H1 (cell line): ENCODE measurements at regions not wholly inside any gene's neighbourhood (a gene's known extent, or its start where the extent isn't known, plus 50 kb on each side); places are given as distances from the start of the nearest gene placed in this dataset.

ENCODE experiments used
- CTCF ChIA-PET: fragments of 300-600 bp; sonication (Branson Sonifier 250); formaldehyde crosslinking; loops from one replicate; lab custom pipeline; 2021; ENCODE audit not compliant: partially characterized antibody; lab: Charles Lee
- POLR2A ChIA-PET: fragments of 300-600 bp; sonication (Branson Sonifier 250); formaldehyde crosslinking; loops from one replicate; lab custom pipeline; 2021; ENCODE audit warnings: inconsistent platforms; ENCODE audit not compliant: partially characterized antibody; lab: Charles Lee
- DNase-seq, 2 experiments: peaks; one replicate each; pipeline versions ENCODE4 v3.0.0 to v3.0.0-alpha.2; 2010 to 2022; ENCODE audit warnings: low spot score in 2 of 2, low read depth in 1 of 2, mixed read lengths in 1 of 2
- FAIRE-seq: peaks from 2 replicates; lab custom pipeline; 2011; peaks lifted over from hg19 to GRCh38; lab: Jason Lieb, UNC
- H2AFZ ChIP-seq: 2 replicates; pipeline ENCODE4 v1.8.1; 2012; ENCODE audit warnings: low read length, inconsistent platforms
- H2AK5ac ChIP-seq: 2 replicates; pipeline ENCODE4 v1.6.1; 2013; ENCODE audit warnings: low read depth, low read length
- H2BK120ac ChIP-seq: replicated peaks from 2 replicates; pipeline ENCODE3; 2013; ENCODE audit warnings: low read depth, low read length, inconsistent platforms
- H2BK12ac ChIP-seq: 2 replicates; pipeline ENCODE4 v1.6.1; 2013; ENCODE audit warnings: low read depth, low read length
- H2BK15ac ChIP-seq: 2 replicates; pipeline ENCODE4 v1.6.1; 2013; ENCODE audit warnings: low read length
- H2BK20ac ChIP-seq: 2 replicates; pipeline ENCODE4 v1.6.1; 2013; ENCODE audit warnings: low read length
- H2BK5ac ChIP-seq: 2 replicates; pipeline ENCODE4 v1.6.1; 2013; ENCODE audit warnings: low read depth, low read length
- H3K14ac ChIP-seq: 2 replicates; pipeline ENCODE4 v1.6.1; 2013; ENCODE audit warnings: inconsistent platforms; ENCODE audit not compliant: insufficient read length
- H3K18ac ChIP-seq: 2 replicates; pipeline ENCODE4 v1.6.1; 2013; ENCODE audit warnings: low read length; ENCODE audit errors: extremely low read depth
- H3K23ac ChIP-seq: 2 replicates; pipeline ENCODE4 v1.6.1; 2013; ENCODE audit warnings: inconsistent platforms; ENCODE audit not compliant: insufficient read length
- H3K23me2 ChIP-seq: 2 replicates; pipeline ENCODE4 v1.6.1; 2013; ENCODE audit warnings: low read depth, low read length
- H3K27ac ChIP-seq: 2 replicates; pipeline ENCODE4 v1.6.1; 2011; ENCODE audit warnings: low read depth, low read length, inconsistent platforms
- H3K27me3 ChIP-seq, 4 experiments: replicated peaks in 1 of 4; 1 replicate in 1 of 4; 2 replicates in 3 of 4; pipeline versions ENCODE4 v1.6.1 to v1.8.1; 2011 to 2013; ENCODE audit warnings: low read length in 3 of 4, mild to moderate bottlenecking in 3 of 4, inconsistent platforms in 2 of 4, mixed read lengths in 2 of 4, moderate library complexity in 1 of 4; ENCODE audit not compliant: control insufficient read depth in 3 of 4, insufficient read depth in 3 of 4; ENCODE audit errors: extremely low read depth in 1 of 4
- H3K36me3 ChIP-seq, 4 experiments: 2 replicates each; pipeline versions ENCODE4 v1.6.1 to v1.8.1; 2011 to 2013; ENCODE audit warnings: mild to moderate bottlenecking in 4 of 4, low read length in 3 of 4, moderate library complexity in 2 of 4, control low read depth in 1 of 4, inconsistent platforms in 1 of 4; ENCODE audit not compliant: insufficient read depth in 4 of 4, control insufficient read depth in 2 of 4
- H3K4ac ChIP-seq: replicated peaks from 2 replicates; pipeline ENCODE3; 2013; ENCODE audit warnings: low read length, low read depth, mixed read lengths, inconsistent platforms; ENCODE audit not compliant: insufficient read length
- H3K4me1 ChIP-seq, 4 experiments: replicated peaks in 1 of 4; 1 replicate in 1 of 4; 2 replicates in 3 of 4; pipeline versions ENCODE4 v1.6.1 to v1.8.1; 2011 to 2013; ENCODE audit warnings: low read length in 3 of 4, inconsistent platforms in 2 of 4, mixed read lengths in 1 of 4; ENCODE audit not compliant: insufficient read depth in 4 of 4, control insufficient read depth in 3 of 4
- H3K4me2 ChIP-seq, 2 experiments: 2 replicates each; pipeline versions ENCODE4 v1.6.1 to v1.8.1; 2011 to 2013; ENCODE audit warnings: low read depth in 2 of 2, low read length in 2 of 2, control low read depth in 1 of 2, inconsistent platforms in 1 of 2, mild to moderate bottlenecking in 1 of 2; ENCODE audit not compliant: insufficient read depth in 1 of 2
- H3K4me3 ChIP-seq, 4 experiments: fragments of 200-600, 300-600 bp in 1 of 4; sonication (generic), shearing (Covaris generic), sonication (Bioruptor Twin) in 1 of 4; 2 replicates each; pipeline versions ENCODE4 v1.5.1 to v1.8.1; 2011 to 2016; ENCODE audit warnings: low read length in 4 of 4, low read depth in 3 of 4, control low read depth in 2 of 4, inconsistent platforms in 2 of 4, mild to moderate bottlenecking in 2 of 4, mixed read lengths in 1 of 4, moderate library complexity in 1 of 4; ENCODE audit not compliant: insufficient read depth in 2 of 4; ENCODE audit errors: extremely low read depth in 1 of 4
- H3K56ac ChIP-seq: replicated peaks from 2 replicates; pipeline ENCODE3; 2013; ENCODE audit warnings: low read depth, mild to moderate bottlenecking, mixed read lengths, low read length, inconsistent platforms; ENCODE audit not compliant: insufficient read length
- H3K79me1 ChIP-seq: 2 replicates; pipeline ENCODE4 v1.6.1; 2013; ENCODE audit warnings: low read depth, low read length, control low read depth
- H3K79me2 ChIP-seq, 2 experiments: 2 replicates each; pipeline versions ENCODE4 v1.6.1 to v1.8.1; 2012 to 2013; ENCODE audit warnings: low read length in 2 of 2, mild to moderate bottlenecking in 2 of 2, inconsistent platforms in 1 of 2; ENCODE audit not compliant: insufficient read depth in 2 of 2, control insufficient read depth in 1 of 2
- H3K9ac ChIP-seq, 4 experiments: replicated peaks in 1 of 4; 1 replicate in 1 of 4; 2 replicates in 3 of 4; pipeline versions ENCODE4 v1.6.1 to v1.8.1; 2011 to 2013; ENCODE audit warnings: low read depth in 3 of 4, low read length in 3 of 4, control low read depth in 2 of 4, mild to moderate bottlenecking in 2 of 4, moderate library complexity in 2 of 4, inconsistent platforms in 1 of 4; ENCODE audit errors: extremely low read depth in 1 of 4
- H3K9me3 ChIP-seq, 2 experiments: 2 replicates each; pipeline versions ENCODE4 v1.6.1 to v1.8.1; 2012 to 2013; ENCODE audit warnings: mild to moderate bottlenecking in 2 of 2, moderate library complexity in 2 of 2, control low read depth in 1 of 2, inconsistent platforms in 1 of 2, low read depth in 1 of 2, low read length in 1 of 2, mixed read lengths in 1 of 2; ENCODE audit not compliant: insufficient read depth in 2 of 2
- H4K20me1 ChIP-seq, 2 experiments: replicated peaks in 1 of 2; 2 replicates each; pipeline versions ENCODE3 to v1.8.1; 2011 to 2013; ENCODE audit warnings: inconsistent platforms in 2 of 2, low read length in 2 of 2, mild to moderate bottlenecking in 1 of 2; ENCODE audit not compliant: insufficient read depth in 2 of 2, control insufficient read depth in 1 of 2
- H4K5ac ChIP-seq: 2 replicates; pipeline ENCODE4 v1.6.1; 2013; ENCODE audit warnings: low read length, low read depth, mixed read lengths, inconsistent platforms; ENCODE audit not compliant: insufficient read length
- H4K8ac ChIP-seq: 2 replicates; pipeline ENCODE4 v1.8.0; 2013; ENCODE audit warnings: mild to moderate bottlenecking, moderate library complexity, low read length, inconsistent platforms; ENCODE audit not compliant: insufficient read depth; ENCODE audit errors: extremely low read depth
- H4K91ac ChIP-seq: replicated peaks from 2 replicates; pipeline ENCODE3; 2013; ENCODE audit warnings: low read length, mixed read lengths, inconsistent platforms; ENCODE audit not compliant: insufficient read length
- HDAC2 ChIP-seq, 2 experiments: fragments of 300-600 bp in 1 of 2; sonication (generic) in 1 of 2; IDR thresholded peaks; 2 replicates each; pipeline ENCODE4 v1.6.1; 2011 to 2012; ENCODE audit warnings: low read depth in 2 of 2, low read length in 2 of 2, mild to moderate bottlenecking in 2 of 2, moderate library complexity in 2 of 2, borderline replicate concordance in 1 of 2, inconsistent platforms in 1 of 2
- WGBS, 2 experiments: shearing (Covaris generic) in 1 of 2; methylation state at CpG; one replicate each; pipeline versions ENCODE4 v1.1.6 to v1.1.7; 2013 to 2015; ENCODE audit warnings: low lambda C conversion rate in 2 of 2, mixed read lengths in 2 of 2, inconsistent platforms in 1 of 2, low coverage in 1 of 2, missing lambda C conversion rate in 1 of 2; ENCODE audit not compliant: insufficient replicate concordance in 2 of 2, insufficient coverage in 1 of 2, insufficient read length in 1 of 2; ENCODE audit errors: extremely low coverage in 1 of 2, missing lambda C conversion rate in 1 of 2; 5-methylcytosine and 5-hydroxymethylcytosine counted together

DNA sequence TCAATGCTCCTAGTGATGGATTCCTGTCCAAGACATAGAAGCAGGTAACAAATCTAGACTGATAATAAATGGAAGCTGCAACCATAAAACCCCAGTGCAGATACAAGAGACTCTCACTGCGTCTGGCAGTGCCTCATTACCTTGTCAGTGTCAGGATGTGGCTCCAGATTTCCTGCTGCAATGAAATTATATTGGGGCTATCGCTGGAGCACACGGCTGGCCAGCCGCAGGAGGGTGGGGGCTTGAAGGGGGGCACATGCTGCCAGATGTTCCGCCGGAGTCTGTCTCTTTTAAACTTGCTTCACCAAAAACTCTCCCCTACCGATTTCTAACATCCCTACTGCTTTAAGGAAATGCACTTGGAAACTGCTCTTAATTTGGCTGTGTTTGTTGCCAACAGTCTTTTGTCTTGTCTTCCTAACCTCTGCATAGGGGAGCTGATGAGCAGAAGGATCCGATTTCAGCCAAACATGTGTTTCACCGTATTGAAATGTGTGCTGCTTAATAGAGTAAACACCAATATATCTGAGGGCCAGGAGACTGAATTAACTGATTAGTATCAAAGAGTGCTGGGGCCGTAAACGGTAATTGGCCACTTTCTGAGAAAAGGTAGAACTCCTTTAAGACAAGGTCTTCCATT, 102.2 kb upstream of the EXOC2 start:
- Histone ChIP-seq H2AFZ (peak overlapping the region; percentile 69), H3K27ac (no peak overlapping the region), H3K56ac (no peak overlapping the region), H3K36me3 (no peaks in the 10 kb centered on the region), H3K27me3 (no peaks in the 10 kb centered on the region), H3K9ac (no peak overlapping the region), H3K4me3 (no peak overlapping the region), H4K20me1 (no peaks in the 10 kb centered on the region), H3K4me1 (peaks cover 0 to 10% (median 7%) of the 10 kb centered on the region in 4 experiments; a peak in 4 of 7 replicates), H2BK15ac (no peak overlapping the region), H3K4ac (no peak overlapping the region), H2BK12ac (no peak overlapping the region), H4K5ac (no peak overlapping the region), H3K14ac (no peak overlapping the region), H2BK120ac (no peak overlapping the region), H2BK5ac (no peak overlapping the region), H3K23me2 (no peaks in the 10 kb centered on the region), H3K4me2 (no peak overlapping the region), H3K9me3 (no peaks in the 10 kb centered on the region), H3K18ac (no peak overlapping the region), H2BK20ac (no peak overlapping the region), H2AK5ac (no peak overlapping the region), H3K79me2 (no peaks in the 10 kb centered on the region), H3K79me1 (no peaks in the 10 kb centered on the region), H4K91ac (no peak overlapping the region), H4K8ac (no peak overlapping the region), H3K23ac (no peak overlapping the region)
- POLR2A ChIA-PET = interaction anchor here (1.2 kb wide), 1 partner anchor 204 kb away, joined by 3 read pairs; no protein-coding TSS in a partner anchor
- CTCF ChIA-PET = interaction anchor here (0.7 to 1.4 kb wide), 4 partner anchors 20 to 541 kb away, joined by 3 to 5 read pairs (median 4); no protein-coding TSS in a partner anchor
- no peak for TF ChIP-seq HDAC2 (IDR thresholded peaks at IDR 0.05; ENCODE audit: borderline replicate concordance in 1 of 2, low read depth in 2 of 2, low read length in 2 of 2)
- DNase-seq = no peak
- FAIRE-seq = no peak
- 72% methylated on average over 11 of the region's 11 CpGs; no CpG with 5 or more reads in 1 of the 2 experiments for WGBS, 2 experiments
